GM18868 (cell line): ENCODE measurements at regions not wholly inside any gene's neighbourhood (a gene's known extent, or its start where the extent isn't known, plus 50 kb on each side); places are given as distances from the start of the nearest gene placed in this dataset.

Experiments
- ATAC-seq: cut with Tn5 transposase; IDR thresholded peaks from one replicate; pipeline ENCODE4 v1.9.1; 2021; ENCODE audit warnings: mild to moderate bottlenecking, moderate library complexity; ENCODE audit not compliant: unreplicated experiment

DNA sequence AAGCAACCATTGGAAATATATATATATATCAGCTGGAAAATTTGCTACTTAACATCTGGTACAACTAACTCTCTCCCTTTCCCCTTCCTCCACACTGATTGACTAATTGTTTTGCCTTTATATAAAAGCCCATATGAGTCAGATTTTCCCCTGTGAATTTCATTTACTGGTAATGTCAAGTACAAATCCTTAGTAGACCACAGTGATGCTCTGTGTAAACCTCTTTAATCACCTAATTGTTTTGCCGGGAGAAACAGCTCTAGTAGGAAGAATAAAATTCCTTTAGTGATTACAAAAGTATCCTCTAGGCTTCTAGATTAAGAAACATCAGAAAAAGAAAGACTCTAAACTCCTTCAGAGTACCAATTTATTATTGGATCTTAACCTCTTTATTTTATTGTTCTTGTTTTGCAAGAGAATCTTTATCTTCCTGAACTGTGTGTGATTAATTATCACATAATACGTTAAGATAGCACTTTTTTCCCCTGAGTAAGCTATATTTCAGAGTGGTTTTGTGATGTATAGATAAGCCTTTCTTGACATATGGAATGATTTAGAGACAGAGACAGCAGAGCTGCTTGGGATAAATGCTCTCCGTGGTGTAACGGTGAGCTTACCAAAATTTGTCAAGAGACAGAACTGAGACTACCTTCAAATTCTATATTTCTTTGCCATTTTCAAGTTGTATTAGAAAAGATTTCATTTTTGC lies 1606.4 kb upstream of the TENM3 start:
- peak; percentile 3 for ATAC-seq

DNA sequence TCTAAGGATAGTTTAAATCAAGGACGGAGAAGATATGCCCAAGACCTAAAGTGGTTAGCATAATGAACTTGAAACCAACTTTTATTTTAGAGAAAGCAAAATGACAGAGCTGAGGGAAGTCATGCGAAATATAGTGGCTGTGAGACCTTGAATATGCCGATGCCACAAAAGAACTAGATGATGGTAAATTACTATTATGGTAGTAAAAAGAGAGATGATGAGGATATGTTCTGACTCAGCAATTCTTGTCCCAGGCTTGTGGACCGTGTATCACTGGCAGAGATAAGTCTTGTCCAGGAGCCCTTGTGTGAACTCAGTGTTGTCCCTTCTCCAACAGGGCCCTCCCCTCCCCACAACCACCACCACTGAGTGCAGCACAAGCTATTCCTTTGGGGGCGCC lies 1605.6 kb upstream of the TENM3 start:
- peak; percentile 52 for ATAC-seq

DNA sequence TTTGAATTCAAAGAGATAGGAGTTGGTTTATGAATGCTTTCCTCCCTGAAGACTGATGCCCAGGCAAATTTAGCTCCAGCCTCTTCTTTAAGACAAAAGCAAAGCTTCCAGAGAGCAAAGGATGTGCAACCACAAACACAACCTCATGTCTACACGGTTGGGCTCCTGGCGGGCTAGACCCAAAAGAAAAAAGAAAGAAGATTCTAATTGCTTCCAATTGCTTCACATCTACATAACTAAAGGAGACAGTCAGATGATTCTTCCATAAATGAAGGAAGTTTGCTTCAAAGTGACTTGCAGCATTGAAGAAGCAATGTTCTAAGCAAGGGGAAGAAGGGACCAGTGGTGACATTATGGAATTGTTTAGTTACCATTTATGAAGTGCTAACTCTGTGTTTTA lies 1603.0 kb upstream of the TENM3 start:
- no peak for ATAC-seq

DNA sequence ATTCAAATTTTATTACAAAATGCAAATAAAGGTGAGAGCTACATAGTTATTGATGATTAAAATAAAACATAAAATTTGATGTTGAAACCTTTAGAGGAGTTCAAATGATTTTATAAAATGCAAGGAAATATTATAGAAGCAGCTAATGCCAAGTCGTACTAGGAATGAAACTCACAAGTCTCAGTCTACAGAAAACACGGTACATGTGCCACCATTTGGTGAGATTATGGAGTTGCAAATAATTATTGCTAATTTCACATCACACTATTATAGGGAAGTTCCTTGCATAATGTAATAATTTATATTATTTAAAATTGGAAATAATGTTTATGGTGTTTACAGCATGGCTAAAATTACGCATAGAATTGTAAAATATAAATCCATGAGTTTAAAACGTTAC lies 1601.7 kb upstream of the TENM3 start:
- no peak for ATAC-seq

DNA sequence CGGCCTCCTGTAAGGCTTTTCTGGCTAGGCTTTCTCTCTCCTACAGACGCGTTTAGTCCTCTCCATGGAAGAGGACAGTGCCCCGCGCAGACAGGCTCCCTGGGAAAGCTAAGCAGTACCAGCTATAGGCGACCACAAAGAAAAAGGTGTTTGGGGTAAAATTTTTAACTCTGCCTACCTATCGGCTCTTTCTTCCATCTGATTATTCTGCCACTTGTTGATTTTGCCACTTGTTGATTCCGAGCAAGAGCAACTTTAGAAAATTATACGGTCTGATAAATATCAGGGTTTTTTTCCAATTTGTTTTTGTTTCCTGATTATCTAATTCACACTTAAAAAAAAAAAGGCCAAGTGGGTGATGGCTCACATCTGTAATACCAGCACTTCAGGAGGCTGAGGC lies 1600.5 kb upstream of the TENM3 start:
- ATAC-seq, result no peak

DNA sequence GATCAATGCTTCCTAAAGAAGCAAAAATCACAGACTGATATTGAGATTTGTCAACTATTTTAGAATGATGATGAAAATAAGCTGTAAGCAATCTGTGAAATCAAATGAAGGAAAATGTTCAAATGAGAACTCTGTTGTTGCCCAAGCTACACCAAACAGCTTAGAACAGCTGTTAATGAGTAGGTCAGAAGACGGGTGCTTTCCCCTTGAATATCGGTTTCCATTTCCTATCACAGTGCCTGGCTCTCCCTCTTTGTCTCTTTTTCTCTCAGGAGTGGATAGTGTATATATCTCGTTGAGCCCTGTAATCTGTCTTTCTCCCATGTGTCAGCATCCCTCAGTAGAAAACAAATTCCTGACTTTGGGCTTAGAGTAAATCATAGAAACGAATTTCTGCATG lies 1592.9 kb upstream of the TENM3 start:
- ATAC-seq, result peak; percentile 88

DNA sequence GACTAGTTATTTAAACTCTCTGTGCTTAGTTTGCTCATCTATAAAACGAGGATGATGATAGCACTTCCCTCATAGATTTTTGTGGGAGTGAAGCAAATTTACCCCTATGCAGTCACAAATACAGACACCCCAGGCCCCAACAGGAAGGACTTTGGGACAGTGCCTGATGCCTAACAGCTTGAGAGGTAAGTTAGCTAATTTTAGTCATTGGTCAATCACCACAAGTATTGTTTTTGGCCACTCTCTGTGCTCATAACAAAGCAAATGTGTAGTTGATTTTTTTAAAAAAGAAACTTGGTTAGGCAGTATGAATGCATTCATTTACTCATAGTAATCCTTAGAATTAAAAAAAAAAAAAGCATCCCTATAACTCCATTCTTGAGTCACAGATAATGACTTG lies 1590.7 kb upstream of the TENM3 start:
- ATAC-seq, result no peak

DNA sequence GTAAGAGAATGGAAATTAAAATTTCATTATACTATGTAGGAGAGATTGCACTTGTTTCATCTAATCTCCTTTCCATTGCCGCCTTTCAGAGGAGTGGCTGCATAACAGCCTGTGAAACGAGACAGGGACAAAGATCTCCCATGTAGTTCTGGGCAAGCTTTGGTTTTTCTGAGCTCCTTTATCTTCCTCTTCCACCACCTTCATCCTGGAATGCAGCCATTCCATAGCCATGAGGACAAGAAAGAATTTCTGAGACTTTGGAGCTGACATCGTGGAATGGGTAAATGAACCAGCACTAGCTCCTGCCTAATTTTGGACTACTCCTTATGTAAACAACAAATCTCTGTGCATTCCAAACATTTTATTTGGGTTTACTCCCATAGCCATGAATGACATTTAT lies 1587.3 kb upstream of the TENM3 start:
- ATAC-seq, result no peak

DNA sequence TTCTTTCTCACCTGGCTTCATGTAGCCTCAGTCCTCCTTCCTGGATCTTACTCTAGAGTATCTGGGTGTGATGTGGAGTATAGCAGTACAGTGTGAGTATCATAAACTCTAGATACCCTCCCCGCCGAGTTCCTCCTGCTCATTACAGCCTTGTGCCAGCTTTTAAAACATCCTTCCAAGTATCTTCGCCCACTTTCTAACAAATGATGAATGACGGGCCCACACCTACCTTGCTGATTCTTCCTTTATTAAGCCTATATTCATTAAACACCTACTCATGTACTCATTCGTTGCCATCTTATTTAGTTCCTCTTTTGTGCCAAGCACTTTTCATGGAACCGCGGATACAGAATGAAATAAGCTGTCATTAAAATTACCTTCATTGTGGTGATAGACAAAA lies 1585.3 kb upstream of the TENM3 start:
- ATAC-seq, result no peak

DNA sequence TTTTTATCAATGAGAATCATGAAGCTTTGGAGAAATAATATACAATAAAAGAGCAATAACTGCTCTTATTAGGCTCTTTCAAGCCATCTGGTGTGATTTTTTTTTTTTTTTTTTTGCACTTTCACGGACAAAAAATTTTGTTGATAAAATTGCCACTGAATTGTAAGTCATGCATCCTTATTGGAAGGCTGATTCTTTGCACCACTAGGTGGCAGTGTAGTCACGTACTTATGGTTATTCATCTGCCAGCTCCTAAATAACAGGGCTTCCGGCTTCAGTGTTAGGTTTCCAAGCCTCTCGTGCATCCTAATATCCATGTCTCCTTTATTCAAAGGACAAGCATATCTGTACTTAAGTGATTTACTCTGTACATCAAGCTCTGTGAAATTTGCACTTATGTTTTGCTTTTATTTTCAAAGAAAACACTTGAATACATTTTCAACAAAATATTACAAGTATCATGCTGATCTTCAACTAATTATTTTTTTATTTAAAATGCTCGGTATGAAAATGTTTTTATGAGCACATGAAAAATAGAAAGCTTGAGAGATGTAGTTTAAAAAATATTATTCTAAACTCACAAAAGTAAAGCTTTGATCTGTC lies 1578.3 kb upstream of the TENM3 start:
- peak; percentile 75 for ATAC-seq

DNA sequence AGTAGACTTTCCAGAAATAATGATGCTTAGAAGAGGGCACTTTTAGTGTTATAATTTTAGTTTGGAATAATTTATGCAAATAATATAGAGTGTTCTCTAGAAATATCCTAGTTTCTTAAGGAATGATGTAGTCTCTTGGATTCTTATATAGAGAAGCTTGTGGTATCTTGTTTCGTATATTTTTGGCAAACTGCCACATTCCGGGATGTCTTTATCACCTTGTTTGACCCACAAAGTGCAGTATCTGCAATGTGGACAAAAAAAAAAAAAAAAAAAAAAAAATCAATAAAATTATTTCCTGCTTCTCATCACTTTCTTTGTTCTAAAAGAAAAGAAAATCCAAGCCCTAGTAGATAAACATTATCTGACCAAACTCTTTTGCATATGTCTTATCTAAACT lies 1577.7 kb upstream of the TENM3 start:
- ATAC-seq, result no peak

DNA sequence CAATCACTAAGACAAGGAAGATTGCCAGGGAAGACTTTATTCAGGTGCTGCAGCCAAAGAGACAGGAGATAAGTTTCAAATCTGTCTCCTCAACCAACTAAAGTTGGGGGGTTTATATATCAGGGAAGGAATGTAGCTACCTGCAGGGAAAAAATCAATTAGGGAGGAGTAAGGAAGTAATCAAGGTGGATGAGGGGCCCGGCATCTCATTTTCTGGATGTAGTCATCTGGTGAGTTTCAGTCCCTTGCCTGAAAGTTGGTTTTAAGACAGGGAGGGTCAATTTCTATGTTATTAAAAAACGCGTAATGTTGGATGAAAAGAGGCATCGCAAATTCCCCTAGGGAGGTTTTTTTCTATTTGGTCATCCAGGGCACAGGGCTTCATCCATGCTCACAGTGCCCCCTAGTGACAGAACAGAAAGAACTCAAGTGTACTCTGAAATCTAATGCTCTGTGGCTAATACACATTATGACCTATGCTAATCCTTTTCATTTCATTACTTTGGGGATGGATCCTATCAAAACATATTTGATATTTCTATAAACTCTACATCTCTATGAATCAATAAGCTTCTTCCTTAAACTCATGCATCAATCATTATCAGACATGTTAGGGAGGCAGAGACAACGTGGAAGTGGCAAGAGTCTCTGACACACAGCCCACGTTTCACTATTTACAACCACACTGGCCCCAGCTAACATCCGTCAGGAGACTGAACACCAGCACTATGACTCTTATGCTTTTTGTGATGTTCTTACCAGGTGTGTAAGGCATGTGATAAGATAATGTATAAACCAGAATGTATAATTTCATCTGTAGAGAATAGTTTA lies 1577.0 kb upstream of the TENM3 start:
- ATAC-seq, result peak; percentile 84

DNA sequence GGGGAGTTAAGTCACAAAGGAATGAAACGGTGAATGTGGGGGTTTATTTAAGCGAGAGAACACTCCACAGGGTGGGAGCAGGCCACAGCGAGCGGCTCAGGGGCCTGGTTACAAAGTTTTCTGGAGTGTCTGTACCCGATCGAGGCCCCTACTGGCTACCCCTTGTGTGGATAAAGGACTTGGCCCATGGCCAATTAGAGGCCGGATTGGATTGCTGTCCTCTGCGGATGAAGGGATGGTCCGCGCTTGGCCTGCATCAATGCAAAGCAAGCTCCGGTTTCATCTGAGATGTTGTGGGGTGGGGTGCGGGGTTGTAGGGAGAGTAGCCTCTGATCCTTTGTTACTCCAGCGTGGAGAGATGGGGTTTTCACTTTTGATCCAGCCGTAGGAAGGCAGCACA lies 1574.5 kb upstream of the TENM3 start:
- no peak for ATAC-seq

DNA sequence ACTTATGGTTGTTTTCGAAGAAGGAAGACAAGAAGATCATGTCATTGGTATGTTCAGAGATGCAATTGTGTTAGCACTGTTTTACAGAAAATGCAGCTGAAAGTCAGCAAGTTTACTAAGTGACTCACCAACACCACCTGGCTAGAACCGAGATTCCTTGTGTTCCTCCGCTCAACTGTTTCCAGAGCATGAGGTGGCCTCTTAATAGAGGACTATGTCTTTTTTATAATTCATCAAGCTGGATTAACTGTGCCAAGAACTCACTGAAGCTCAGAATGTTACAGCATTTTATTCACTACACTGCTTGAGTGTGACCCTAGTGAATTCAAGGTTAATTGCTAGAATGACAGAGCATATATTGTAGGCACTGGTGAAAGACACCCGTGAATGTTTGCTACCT lies 1573.5 kb upstream of the TENM3 start:
- no peak for ATAC-seq

DNA sequence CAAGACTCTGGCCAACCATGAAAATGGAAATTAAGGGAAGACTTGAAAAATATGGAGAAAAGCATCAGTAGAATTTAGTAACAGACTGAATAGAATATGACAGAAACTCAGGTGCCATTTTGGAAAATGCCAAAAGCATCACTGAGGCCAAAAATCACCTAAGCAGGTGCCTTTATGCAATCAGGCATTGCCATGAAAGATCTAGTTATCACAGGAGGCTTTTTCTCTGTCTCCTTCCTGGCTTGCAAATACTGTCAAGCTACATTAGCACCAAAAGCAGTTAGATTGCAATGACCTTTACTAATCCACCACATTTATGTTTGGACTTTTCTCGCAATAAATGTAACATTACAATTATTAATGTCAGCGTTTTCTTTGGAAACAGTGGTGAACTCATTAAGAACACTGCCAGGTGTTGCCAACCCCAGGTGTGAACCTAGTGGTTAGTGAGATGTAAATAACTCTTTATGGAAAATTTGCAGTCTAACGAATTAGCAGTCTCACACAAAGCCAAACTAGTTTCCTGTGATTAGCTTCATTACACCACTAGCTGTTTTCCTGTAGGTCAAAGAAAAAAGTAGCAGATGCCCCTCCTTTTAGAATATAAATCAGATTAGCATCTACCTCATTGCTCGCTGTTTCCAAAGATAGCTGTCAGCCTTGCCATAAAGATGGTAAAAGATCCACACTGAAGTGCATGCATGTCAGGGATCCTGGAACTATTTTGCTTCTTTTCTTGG lies 1568.4 kb upstream of the TENM3 start:
- no peak for ATAC-seq

DNA sequence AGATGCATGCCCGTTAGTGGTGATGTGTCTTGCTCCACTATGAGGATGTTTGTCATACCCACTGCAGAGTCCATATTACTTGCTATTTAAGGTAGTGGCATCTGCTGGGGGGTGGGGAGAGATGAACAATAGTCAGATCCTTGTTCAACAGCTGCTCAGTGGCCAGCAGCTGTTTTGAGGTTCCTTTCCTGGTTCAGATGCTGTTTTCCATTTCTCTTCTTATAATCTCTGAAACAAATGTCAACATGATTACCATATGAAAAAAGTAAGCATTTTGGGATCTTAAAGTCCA lies 1567.9 kb upstream of the TENM3 start:
- ATAC-seq, result no peak

DNA sequence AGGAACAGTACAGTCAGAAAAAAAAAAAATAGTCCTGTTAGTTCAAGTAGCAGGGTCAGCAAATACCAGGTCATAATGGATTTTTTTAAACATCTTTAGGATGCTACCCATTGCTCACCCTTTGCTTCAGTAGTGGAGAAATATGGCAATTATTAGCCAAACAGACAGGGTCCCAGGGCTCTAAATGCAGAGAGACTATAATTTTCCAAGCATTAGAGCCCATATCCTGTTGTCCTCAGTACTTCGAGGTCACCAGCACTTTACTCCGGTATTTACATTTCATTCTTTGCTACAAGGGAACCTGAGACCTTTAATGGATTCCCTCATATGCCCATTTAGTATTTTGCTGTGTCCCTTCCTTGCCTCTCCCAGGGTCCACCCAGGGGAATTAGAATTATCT lies 1562.9 kb upstream of the TENM3 start:
- no peak for ATAC-seq

DNA sequence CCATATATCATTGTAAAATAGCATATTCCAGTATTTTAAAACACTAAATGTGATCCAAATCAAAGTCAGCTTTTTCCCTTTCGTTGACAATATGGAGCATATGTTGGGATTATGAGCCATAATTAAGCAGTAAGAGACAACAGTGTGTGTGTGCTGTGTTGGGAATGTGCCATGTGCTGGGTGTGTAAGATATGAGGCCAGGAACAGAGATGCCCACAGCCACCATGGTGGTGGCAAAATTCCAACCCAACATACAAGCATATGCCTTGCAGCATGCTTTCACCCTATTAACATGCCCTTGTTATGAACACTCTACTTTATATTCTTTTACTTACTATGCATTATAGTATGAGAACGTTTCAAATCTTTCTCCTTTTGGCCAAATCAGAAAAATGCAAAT lies 1560.4 kb upstream of the TENM3 start:
- ATAC-seq, result no peak

DNA sequence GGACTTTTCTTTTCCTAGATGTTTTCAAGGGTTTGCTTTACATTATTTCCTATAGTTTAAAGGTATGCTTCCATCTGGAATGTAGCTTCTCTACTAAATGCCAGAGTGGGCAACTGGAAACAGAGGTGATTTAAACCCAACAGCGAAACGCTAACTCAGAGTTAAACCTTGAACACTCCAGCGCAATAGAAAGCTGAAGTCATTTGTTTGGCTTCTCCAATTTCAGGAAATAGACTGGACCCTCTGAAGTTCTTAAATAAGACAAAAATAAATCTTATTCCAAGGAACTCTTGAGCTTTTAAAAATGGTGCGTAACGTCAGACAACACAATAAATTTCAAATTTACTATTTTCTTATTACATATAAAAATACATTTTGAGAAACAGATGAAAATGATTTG lies 1560.0 kb upstream of the TENM3 start:
- no peak for ATAC-seq

DNA sequence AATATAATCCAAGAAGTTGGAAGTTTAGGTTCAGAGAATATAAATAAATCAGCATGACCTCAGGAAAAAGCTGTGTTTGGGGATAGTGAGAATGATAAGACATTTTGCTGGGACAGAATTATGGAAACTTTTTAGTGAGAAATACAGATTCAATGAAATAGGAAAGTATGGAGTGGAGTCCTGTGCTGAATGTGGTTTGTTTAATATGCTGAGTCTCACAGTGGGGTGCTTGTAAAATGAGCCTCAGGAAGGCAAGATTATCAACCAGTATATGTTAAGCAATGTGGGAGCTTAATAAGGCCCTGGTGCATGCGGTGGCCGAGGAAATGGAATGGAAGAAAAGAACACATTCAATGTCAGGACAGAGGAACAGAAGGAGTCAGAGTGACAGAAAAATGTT lies 1554.7 kb upstream of the TENM3 start:
- no peak for ATAC-seq

DNA sequence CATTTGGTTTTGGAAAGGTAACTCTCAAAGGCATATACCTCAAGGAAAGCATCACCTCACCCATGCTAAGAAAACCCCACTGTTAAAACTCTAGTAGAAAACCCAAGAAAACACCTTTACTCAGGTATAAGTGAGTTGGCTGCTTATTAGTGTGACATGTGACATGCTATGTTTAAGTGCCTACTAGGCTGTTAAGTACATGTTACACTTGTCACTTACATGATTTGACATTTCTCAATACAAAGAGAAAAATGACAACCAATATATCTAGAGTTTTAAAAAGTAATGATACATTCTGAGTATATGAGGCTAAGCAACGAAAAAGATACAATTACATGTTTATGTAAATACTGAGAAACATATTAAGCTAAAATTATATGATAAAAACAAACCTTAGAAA lies 1548.3 kb upstream of the TENM3 start:
- ATAC-seq, result no peak

DNA sequence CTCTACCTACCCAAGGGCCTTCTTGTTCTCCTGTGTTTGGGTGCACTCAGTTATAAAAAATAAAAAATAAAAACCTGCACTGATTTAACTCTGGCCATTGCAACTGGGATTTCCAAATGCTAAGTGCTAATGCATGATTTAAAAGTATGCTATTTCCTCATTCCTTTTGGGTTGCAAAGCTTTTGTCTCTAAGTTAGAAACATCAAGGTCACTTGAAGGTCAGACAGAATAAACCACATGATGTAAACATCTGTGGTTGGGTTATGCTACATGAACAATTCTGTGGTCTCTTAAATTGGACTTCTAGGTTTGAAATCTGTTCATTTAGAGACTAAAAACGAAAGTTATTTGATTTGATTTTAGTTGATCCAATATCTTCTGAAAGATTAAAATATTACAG lies 1547.4 kb upstream of the TENM3 start:
- ATAC-seq, result no peak
